ENCODE measurements at regions not wholly inside any gene's neighbourhood (a gene's known extent, or its start where the extent isn't known, plus 50 kb on each side); places are given as distances from the start of the nearest gene placed in this dataset.

GRCh38 chr1:94768036-94768435 lies 52.1 kb upstream of the SLC44A3 start:
- TF ChIP-seq CTCF (IDR thresholded peaks at IDR 0.05) (no peak), POLR2A (IDR thresholded peaks at IDR 0.05) (no peak)

All from thyroid gland (tissue), 4 donors.